Cardiac septum (tissue), 1 donor: ENCODE measurements at regions not wholly inside any gene's neighbourhood (a gene's known extent, or its start where the extent isn't known, plus 50 kb on each side); places are given as distances from the start of the nearest gene placed in this dataset.

ENCODE experiments used
- DNase-seq: peaks from one replicate; pipeline ENCODE4 v3.0.0-alpha.2; 2020; ENCODE audit warnings: low spot score
- intact Hi-C: fragments of 100-400 bp; cut with DNase I; formaldehyde crosslinking; loops from one replicate; pipeline ENCODE4 v1.14.0; 2022
- donor health status: DM: no; HTN: no; CAD: no.

DNA sequence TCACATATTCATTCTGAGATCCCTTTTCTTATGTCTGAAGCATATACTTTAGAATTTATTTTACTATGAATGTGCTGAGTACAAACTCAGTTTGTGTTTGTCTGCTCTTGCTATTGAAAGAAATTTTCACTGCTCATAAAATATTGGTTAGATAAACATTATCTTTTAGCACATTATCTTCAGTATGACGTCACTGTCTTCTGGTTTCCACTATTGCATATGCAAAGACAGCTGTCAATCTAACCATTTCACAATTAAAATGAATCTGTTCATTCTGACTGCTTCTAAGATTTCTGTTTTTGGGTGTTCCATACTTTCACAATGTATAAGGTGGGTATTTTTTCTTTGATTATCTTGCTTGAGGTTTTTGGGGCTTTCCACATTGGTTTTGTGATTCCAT lies 526.2 kb upstream of the CDH6 start:
- intact Hi-C loops, result no loop called here

DNA sequence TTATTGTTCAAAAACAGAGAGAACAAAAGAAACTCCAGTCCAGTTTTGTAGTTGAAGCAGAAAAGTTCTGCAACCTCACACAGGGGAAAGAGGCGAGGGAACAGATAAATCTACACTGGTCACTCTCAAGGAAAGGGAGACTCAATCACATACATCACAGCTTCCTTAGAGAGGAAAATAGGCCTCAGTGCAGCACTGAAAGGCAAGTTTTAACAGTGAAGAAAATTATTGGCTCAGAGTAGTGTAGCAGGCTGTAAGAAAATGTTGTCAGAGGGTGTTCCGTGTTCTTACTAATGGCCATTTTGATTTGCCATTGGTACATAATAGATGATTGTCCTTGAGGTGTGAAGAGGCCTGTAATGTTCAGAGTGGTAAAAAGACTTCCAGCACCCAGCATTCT lies 530.0 kb upstream of the CDH6 start:
- no peak for DNase-seq
- intact Hi-C loops, result no loop called here

More for the DNA sequence above, 526.2 kb upstream of the CDH6 start:
- DNase-seq, result no peak

DNA sequence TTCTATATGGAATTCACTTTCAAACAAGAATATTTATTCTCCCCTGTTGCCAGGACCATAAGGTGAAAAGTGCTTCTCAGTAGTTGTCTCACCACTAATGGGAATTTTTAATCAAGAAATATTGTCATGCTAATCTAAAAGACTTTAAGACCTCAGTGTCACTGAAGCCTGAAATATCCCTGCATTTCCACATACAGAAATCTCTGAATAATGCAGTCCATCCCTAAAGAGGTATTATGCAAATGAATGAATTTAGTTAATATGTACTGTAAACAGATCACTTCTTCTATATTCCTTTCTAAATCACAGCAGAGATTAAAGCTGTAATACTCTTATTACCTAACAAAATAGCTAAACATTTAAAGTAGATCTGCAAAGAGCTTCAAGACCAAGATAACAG lies 531.1 kb upstream of the CDH6 start:
- intact Hi-C loops, result no loop called here
- no peak for DNase-seq

DNA sequence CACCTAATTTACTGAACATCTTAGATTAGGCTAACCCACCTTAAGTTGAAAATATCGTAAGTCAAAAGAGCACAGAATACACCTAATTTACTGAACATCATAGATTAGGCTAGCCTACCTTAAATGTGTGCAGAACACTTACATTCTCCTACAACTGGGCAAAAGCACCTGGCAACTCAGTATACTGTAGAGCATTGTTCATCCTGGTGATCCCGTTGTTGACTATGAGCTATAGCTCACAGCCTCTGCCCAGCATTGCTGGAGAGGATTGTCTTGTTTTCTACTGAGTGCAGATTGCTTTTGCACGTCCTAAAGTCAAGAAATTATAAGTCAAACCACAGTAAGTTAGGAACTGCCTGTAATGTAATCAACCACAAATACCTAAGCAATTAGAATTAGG lies 531.8 kb upstream of the CDH6 start:
- intact Hi-C loops, result no loop called here
- no peak for DNase-seq

DNA sequence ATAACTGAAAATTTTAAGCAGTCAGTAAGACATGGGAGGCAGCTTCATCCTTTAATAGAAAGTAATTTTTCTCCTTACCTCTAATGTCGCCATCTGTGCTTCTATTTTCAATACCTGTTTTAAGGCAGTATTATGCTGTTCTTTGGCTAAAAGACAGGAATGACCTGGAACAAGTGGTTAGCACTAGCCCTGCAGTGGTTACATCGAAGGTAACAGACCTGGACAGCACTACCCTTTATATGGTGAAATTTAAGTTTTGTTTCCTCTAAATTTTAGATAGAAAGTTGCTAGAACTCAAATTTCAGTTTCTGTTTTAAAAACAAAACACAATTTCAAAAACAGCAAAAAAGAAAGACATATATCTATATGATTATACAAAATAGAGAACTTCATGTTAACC lies 534.1 kb upstream of the CDH6 start:
- intact Hi-C loops, result no loop called here
- no peak for DNase-seq

DNA sequence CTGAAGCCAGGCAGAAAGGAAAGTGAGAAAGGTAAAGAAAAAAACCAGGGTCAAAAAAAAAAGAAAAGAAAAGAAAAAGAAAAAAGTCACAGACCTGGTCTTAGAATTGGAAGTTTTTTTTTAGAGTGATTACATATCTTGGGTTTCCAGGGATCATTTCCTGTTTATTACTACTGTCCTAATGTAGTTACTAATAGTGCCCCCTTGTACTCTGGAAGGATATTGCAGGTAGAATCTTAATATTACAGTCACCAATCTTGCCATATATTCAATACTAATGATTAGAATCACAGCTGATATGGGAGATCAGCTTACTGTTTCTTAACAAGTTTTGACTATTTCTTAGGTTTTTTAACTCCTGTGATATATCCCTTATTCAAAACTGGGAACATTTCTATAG lies 543.2 kb upstream of the CDH6 start:
- intact Hi-C loops, result no loop called here
- no peak for DNase-seq

DNA sequence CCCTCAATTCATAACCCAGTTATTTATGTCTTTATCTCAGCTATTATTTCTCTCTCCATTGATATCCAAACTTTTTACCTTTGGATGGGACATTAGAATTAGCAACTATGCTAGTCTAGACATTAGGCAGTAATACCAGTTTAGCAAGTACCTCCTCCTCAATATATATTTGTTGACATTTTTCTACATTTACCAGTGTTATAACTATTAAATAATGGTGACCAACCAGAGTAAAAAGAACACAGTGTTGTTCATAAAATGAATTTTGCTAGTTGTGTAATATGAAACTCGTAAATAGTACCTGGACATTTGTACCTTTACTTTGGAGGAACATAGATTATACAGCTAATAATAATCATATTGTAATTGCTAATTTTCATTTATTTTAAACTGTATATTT lies 554.6 kb upstream of the CDH6 start:
- DNase-seq, result no peak
- intact Hi-C loops, result no loop called here

DNA sequence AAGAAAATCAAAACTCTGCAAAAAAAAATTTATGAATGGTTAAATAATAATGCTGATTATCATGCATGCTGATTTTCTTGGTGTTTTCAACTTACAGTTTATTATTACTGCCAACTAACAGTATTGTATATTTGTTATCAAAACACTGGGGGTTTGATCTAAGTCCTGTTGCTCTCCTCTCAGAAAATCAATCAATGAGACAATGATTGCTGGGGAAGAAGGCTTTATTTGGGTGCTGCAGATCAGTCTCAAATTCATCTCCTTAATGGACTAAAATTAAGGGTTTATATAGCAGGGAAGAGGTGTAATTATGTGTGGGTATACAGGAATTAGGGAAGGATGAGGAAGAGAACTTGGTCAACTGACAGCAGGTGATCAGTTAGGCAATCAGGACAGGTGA lies 565.5 kb upstream of the CDH6 start:
- DNase-seq, result no peak
- intact Hi-C loops, result no loop called here

DNA sequence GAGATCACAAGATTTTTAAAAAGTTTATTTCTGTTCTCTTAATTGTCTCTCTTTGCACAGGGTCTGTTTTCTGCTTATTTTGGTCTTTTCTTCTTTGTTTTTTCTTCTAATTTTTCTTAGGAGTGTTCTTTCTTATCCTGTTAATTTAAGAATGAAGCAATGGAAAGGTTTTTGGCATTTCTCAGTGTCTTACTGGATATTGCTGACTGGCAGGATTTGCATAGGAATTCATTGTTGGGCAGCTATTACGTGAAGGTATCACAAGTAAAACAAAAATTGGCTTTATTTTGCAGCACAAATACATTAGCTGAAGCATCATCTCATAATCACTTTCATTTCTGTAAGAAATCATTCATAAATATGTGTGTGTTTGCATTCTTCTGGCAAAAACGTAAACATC lies 566.9 kb upstream of the CDH6 start:
- intact Hi-C loops, result no loop called here
- no peak for DNase-seq

DNA sequence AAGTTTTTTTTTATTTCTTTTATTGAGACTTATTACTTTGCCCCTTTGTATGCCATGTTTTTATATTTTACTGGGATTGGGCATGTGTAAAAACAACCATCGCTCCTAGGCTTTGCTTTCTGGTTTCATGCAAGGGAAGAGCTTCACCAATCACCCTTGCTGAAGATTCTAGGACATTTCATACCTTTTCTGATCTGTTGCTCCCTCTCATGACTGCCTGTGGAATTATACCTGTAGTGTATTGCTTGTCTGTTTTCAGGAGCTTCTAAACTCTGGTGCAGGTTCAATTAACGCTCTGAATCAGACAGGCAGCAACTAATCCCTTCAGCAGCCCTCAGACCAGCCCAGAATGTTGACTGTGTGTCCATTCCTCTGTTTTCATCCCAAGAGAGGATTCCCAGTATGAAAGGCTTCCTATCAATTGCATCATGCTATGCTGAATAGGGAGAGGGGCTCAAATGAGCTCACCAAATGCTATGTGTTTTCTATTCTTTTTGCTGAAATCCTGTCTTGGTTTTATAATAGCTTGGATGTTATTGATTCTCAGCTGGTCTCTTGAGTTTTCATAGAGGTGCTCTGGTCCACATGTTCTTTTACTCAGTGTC lies 572.9 kb upstream of the CDH6 start:
- intact Hi-C loops, result no loop called here
- no peak for DNase-seq

DNA sequence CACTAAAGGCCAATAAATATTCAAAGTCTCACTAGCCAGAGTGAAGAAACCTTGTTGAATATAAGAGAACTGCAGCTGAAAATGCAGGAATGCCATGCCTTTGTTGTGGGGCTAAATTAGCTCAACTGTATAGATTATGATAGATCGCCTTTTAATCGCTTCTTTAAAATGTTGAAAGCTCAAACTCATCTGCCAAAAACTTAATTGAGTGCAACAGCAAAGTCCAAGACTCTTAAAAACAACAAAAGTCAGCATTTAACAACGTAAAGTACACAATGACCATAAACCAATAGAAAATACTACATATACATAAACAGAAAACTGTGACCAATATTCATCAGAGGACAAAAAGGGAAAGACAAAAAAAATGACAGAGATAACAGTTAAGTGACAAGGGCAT lies 585.0 kb upstream of the CDH6 start:
- intact Hi-C loops, result no loop called here
- DNase-seq, result no peak

DNA sequence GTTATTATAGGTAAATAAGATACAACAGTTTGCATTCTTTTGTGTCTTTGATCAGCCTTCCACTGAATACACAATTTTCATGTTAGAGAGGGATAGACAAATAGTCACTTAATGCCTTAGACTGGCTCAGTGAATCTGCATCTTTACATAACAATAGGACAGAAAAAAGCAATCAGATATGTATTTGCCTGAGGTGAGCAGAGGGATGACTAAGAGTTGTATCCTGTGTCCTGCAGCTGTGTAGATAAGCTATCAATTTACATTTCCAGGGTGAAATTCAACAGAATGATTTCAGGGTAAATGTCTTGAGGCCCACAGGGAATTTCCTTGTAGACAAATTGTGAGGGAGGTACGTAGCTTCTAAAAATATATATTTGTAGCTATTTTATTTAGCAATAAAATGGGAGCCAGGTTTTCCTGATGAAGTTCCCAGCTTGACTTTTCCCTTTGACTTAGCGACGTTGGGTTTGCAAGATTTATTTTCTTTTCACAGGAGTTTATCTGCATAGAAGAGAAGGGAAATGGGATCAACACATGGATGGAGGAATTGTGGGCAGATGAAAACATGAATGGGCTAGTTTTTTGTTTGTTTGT lies 586.1 kb upstream of the CDH6 start:
- intact Hi-C loops, result no loop called here

DNA sequence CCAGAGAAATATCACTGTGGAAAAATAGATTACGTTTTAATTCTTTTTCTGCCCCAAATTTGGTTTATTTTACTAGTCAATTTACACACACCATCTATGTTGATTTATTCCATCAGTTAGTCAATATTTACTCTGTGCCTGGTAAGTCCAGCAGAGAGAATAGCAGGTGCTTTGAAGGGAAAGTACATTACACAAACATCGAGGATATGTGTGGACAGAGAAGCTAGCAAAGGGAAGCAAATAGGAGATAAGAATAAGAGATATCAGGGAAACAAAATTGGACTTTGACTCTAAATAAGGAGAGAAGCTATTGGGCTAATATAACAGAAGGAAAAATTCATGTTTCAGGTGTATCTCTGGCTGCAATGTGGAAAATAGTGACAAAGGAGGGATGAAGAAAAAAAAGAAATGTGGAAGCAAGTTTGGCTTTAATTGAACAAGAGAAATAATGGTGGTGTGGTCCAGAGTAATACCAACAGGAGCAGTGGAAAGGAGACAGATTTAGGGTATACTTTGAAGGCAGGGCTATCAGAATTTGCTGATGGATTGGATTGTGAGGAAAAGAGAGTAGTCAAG lies 587.7 kb upstream of the CDH6 start:
- no peak for DNase-seq
- intact Hi-C loops, result no loop called here

More for the DNA sequence above, 586.1 kb upstream of the CDH6 start:
- no peak for DNase-seq

DNA sequence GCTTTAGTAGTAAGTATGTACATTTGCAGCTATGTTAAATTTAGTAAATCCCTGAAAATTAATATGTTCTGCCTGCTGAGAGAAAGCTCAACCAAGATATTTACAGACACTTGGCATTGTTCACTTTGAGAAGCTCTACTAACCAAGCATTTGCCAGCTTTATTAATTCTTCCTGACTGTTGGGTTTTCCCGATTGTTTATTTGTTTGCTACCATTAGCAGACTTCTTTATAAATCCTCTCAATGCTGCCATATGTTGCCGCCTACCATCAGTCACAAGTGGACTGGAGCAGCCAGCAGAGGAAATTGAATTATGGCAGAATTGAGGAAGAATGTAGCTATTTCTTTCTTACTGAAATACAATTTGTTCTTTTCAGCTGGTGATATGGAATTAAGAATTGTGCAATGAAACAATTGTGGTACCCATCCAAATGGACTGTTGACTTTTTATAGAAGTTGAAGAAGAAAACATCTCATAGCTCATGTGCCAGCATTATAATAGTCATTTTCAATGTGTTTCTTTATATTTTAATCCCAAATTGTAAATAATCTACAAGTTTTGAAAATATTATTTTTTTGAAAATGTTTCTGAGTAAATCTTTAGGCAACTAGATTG lies 588.7 kb upstream of the CDH6 start:
- no peak for DNase-seq
- intact Hi-C loops, result no loop called here

DNA sequence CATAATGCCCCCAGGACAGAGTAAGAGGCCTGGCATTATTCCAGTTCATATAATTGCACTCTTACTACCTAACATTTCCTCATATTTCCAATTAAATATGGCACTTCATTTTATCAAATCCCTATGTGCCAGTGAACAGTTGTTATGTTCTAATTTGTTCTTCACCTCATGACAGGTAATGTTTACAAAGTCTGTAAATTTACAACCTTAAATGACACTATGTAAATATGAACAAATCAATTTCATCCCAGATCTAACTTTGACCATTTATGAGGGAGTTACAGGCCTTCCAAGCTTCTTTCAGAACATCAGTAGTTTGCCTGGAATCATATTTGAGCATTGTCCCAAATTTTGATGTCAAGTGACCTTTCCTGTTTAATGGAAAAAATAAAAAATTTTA lies 592.6 kb upstream of the CDH6 start:
- intact Hi-C loops, result no loop called here
- DNase-seq, result no peak

DNA sequence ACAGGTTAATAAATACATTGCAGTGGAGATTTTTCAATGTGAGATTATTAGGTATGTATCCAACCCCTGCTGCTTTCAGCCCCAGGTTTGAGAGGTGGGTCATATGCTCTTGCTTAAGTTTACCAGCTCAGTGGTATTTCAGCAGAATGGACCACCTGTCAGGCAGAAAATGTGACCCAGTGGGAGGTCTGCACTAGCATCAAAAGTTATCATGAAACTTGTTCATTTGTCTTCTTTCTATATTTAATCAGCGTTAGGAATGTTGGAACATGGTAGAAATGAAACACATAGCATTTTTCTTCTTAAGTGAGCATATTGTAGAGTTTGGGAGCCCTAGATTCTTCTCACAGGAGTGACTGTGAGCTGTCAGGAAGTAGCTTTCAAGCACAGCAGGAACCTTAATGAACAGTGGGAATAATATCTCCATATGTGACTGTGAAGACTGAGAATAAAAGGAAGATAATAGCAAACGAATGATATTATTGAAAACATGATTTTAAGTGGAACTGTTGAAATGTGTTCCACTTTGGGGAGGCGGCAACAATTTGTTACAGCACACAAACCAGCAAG lies 596.9 kb upstream of the CDH6 start:
- intact Hi-C loops, result no loop called here
- no peak for DNase-seq

DNA sequence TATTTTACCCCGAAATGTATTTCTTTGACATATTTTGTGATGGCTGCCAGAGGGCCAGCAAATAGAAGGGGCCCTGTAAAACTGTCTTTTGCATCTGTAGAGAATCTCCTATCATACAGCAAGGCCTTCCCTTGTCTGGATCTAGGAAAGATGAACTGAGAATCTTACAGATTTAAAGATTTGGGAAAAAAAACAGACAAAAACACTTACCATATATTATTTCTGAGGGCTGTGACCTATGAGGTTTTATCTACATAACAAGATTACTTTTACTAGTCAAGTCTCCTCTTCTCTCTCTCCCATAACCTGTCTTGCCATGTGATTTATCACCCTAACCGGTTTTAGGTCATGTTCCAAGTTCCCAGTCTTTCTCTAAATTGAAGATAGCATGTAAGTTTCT lies 599.2 kb upstream of the CDH6 start:
- DNase-seq, result no peak
- intact Hi-C loops, result no loop called here

DNA sequence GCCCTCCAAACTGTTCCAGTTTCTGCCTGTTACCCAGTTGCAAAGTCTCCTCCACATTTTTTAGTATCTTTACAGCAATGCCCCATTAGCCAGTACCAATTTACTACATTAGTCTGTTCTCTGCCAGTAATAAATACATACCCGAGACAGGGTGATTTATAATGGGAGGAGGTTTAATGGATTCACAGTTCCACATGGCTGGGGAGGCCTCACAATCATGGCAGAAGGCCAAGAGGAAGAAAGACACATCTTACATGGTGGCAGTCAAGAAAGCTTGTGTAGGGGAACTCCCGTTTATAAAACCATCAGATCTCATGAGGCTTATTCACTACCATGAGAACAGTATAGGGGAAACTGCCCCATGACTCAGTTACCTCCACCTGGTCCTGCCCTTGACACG lies 600.7 kb upstream of the CDH6 start:
- DNase-seq, result no peak
- intact Hi-C loops, result no loop called here

DNA sequence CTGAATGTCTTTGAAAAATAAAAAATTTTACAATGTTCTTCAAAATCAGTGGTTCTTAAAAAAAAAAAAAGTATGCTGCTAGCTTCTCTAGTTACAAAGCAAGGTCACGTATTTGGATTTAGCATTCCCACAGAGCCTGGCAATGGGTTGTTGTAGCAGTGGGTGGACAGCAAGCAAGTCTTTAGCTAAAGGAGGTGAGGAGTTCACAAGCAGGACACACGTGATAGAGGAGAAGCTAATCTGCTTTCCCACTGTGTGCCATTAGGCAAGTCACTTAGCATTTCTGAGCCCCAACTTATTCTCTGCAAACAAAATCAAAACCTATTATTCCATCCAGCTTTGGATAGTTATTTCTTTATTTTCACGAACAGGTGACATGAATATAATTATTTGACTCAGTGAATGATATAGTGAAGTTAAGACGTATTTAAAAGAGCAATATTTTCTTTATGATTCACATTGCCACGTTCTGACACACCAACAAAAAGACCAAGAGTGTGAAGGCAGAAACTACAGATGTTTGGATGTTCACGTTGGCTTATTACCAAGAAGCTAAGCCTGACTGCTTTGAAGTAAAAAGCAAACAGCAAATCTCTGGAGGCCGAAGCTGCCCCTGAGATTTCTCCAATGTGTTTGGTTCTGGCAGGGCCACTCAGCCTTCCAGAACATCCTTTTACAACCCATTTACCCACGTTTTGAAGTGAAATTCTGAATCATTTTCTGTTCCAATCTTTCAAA lies 612.1 kb upstream of the CDH6 start:
- DNase-seq, result no peak
- intact Hi-C loops, result no loop called here

DNA sequence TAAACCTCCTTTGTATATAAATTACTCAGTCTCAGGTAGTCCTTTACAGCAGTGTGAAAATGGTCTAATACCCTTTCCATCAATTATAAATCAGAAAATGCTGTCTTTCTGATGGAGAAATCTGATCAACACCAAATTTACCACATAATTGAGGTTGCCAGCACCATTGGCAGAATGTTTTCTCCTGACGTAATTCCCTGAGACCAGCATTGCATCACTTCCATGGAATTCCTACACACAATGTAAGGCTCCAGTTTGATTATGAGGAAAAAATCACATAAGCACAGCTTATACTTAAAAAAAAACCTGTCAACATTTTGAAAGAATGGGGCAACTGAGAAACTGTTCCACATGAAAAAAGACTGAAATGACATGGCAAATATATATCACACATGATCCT lies 618.7 kb upstream of the CDH6 start:
- no peak for DNase-seq
- intact Hi-C loops, result no loop called here
